Tibial artery (tissue), 4 donors: ENCODE measurements at regions not wholly inside any gene's neighbourhood (a gene's known extent, or its start where the extent isn't known, plus 50 kb on each side); places are given as distances from the start of the nearest gene placed in this dataset.

Experiments used
- DNase-seq, 2 donors: peaks; one replicate each; pipeline ENCODE4 v3.0.0-alpha.2; 2019
- H3K27ac ChIP-seq, 2 donors: fragments of 200-600 bp; sonication (generic) in 1 of 2; 1 replicate in 1 of 2; 2 replicates in 1 of 2; pipeline ENCODE4 v1.5.1; 2018 to 2019; ENCODE audit warnings: mild to moderate bottlenecking in 1 of 2
- H3K27me3 ChIP-seq, 2 donors: fragments of 200-600 bp; sonication (generic) in 1 of 2; one replicate each; pipeline versions ENCODE4 v1.5.1 to v1.6.0; 2016 to 2019
- H3K36me3 ChIP-seq, 3 donors: fragments of 200-600 bp; sonication (generic) in 2 of 3; one replicate each; pipeline ENCODE4 v1.5.1; 2016 to 2019; ENCODE audit warnings: mild to moderate bottlenecking in 2 of 3
- H3K4me1 ChIP-seq, 4 donors: fragments of 200-600 bp; sonication (generic) in 2 of 4; 1 replicate in 3 of 4; 2 replicates in 1 of 4; pipeline ENCODE4 v1.5.1; 2016 to 2019
- H3K4me3 ChIP-seq, 2 donors: fragments of 200-600 bp; sonication (generic) in 1 of 2; 1 replicate in 1 of 2; 2 replicates in 1 of 2; pipeline ENCODE4 v1.5.1; 2018 to 2019; ENCODE audit warnings: mild to moderate bottlenecking in 2 of 2
- H3K9me3 ChIP-seq, 3 donors: fragments of 200-600 bp; sonication (generic) in 1 of 3; one replicate each; pipeline ENCODE4 v1.5.1; 2016 to 2019
- intact Hi-C: fragments of 100-400 bp; cut with DNase I; formaldehyde crosslinking; loops from one replicate; pipeline ENCODE4 v1.15.0; 2023; ENCODE audit warnings: low total_unique reads
- TF ChIP-seq, protein P1 (sequence below), 2 experiments: fragments of 200-600 bp in 1 of 2; fragments of 450-650 bp in 1 of 2; IDR thresholded peaks; one replicate each; pipeline ENCODE4 v1.5.1; 2017 to 2019; ENCODE audit warnings: antibody characterized with exemption in 2 of 2, mild to moderate bottlenecking in 1 of 2, moderate library complexity in 1 of 2

DNA sequence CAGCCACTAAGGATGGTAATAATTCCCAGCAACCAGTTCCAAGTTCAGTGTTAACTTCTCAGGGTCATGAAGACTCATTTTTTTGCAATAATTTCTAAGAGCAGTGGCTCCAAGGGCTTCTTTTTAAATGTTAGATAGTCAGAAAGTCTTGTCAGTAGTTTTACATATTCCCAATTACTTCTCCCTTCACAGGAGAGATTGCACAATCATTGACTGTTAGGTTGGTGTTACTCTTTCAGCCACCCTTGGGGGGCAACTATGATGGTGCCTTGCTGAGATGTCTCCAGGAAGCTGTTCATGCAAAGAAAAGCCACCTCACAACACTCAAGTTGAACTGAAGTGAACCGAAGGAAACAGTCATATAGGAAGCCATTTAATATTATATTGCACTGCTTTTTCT lies 127.9 kb upstream of the DOCK10 start:
- DNase-seq: no peak
- no peaks in the 10 kb centered on the region for H3K36me3 ChIP-seq
- H3K4me3 ChIP-seq: no peak overlapping the region
- no peak overlapping the region for H3K27ac ChIP-seq
- no peaks in the 10 kb centered on the region for H3K4me1 ChIP-seq
- no peaks in the 10 kb centered on the region for H3K9me3 ChIP-seq
- TF ChIP-seq, protein P1, sequence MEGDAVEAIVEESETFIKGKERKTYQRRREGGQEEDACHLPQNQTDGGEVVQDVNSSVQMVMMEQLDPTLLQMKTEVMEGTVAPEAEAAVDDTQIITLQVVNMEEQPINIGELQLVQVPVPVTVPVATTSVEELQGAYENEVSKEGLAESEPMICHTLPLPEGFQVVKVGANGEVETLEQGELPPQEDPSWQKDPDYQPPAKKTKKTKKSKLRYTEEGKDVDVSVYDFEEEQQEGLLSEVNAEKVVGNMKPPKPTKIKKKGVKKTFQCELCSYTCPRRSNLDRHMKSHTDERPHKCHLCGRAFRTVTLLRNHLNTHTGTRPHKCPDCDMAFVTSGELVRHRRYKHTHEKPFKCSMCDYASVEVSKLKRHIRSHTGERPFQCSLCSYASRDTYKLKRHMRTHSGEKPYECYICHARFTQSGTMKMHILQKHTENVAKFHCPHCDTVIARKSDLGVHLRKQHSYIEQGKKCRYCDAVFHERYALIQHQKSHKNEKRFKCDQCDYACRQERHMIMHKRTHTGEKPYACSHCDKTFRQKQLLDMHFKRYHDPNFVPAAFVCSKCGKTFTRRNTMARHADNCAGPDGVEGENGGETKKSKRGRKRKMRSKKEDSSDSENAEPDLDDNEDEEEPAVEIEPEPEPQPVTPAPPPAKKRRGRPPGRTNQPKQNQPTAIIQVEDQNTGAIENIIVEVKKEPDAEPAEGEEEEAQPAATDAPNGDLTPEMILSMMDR (IDR thresholded peaks at IDR 0.05): no peak
- no peaks in the 10 kb centered on the region for H3K27me3 ChIP-seq
- intact Hi-C loops: no loop called here

DNA sequence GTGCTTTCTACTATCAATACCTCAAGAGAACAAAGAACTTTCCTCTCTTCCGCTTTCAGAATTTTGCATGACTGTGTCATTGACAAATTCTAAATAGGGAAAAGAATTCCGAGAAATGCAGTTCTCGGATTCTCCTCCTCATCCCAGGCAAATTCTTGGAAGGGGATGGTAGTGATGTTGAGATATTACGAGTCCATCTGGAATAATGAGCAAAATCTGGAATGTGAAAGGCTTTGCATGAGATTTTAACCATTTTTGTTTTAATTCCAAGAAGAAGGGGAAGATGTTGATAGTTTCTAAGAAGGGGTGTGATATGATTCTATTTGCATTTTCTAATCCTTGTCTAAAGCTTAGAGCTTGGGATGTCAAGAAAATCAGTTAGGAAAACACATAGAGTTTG lies 127.1 kb upstream of the DOCK10 start:
- Histone ChIP-seq H3K4me3 (no peak overlapping the region), H3K4me1 (no peaks in the 10 kb centered on the region), H3K27ac (no peak overlapping the region), H3K9me3 (no peaks in the 10 kb centered on the region), H3K36me3 (no peaks in the 10 kb centered on the region), H3K27me3 (no peaks in the 10 kb centered on the region)
- TF ChIP-seq, protein P1 (IDR thresholded peaks at IDR 0.05): no peak
- intact Hi-C loops: no loop called here
- DNase-seq: no peak

DNA sequence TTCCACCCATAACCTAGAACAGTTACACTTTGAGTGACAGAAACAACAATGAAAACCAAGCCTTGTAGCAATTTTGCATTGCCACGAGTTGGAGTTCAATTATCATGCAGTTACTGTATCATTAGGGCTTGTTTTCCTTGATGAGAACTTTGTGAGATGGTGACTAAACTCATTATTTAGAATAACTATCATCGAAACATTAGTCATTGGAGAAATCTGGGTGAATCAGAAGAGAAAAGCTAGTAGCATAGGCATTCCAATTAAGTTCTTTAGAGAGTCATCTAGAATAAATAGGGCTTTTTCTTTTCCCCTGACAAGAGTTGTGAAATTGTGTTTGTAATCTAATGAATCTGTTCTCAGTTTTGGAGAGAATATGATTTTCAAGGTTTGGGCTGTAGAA lies 122.8 kb upstream of the DOCK10 start:
- Histone ChIP-seq H3K4me3 (no peak overlapping the region), H3K9me3 (no peaks in the 10 kb centered on the region), H3K27me3 (no peaks in the 10 kb centered on the region), H3K36me3 (no peaks in the 10 kb centered on the region), H3K4me1 (no peaks in the 10 kb centered on the region), H3K27ac (no peak overlapping the region)
- TF ChIP-seq, protein P1 (IDR thresholded peaks at IDR 0.05): no peak
- no peak for DNase-seq
- intact Hi-C loops: no loop called here

DNA sequence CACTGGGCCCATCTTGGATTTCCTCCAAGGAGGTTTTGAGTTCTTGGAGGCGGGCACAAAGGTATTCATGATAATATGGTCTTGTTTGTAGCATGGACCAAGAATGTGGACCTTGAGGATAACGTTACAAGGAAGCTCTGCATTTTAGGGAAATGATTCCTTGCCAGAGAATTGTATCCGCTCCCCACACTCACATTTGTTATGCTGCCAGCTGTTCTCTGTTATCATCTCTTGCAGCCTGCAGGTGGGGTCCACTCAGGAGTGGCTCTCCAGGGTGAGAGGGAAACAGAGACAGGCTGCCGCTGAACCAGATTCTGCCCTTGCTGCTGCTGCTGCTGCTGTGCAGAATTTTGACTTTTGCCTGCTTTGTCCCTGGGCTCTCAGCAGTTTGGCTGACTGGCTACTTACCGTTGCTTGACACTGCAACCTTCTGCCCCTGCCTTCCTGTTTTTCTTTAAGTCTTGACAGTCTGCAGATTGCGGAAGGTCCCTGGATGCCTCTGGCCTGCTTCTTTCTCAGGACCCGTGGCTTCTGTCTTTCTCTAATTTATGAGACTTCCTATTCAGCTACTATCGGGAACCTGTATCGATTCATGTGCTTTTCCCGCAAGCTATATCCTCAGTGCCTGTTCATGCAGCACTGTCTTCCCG lies 122.3 kb upstream of the DOCK10 start:
- H3K4me1 ChIP-seq: no peaks in the 10 kb centered on the region
- TF ChIP-seq, protein P1 (IDR thresholded peaks at IDR 0.05): no peak
- H3K9me3 ChIP-seq: no peaks in the 10 kb centered on the region
- H3K4me3 ChIP-seq: no peak overlapping the region
- H3K36me3 ChIP-seq: no peaks in the 10 kb centered on the region
- no peak for DNase-seq
- no peak overlapping the region for H3K27ac ChIP-seq
- no peaks in the 10 kb centered on the region for H3K27me3 ChIP-seq
- intact Hi-C loops: no loop called here

DNA sequence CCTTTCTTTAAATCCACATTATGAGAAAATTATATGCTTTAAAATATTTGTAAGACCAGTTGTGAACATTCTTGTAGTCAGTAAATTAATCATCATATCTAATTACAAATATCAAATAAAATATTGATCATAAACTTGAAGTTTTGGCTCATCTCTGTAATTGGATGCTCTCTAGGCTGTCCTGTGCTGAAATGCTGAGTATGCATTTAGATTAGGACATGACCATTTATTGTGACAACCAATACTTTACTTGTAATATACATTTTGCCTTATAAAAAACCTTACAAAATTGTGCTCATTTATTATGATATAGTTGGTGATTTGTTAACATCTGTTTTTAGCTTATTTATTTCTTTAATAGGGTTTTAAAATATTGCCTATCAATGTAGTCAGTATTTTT lies 116.1 kb upstream of the DOCK10 start:
- no peaks in the 10 kb centered on the region for H3K9me3 ChIP-seq
- no peaks in the 10 kb centered on the region for H3K4me1 ChIP-seq
- no peak overlapping the region for H3K4me3 ChIP-seq
- H3K27ac ChIP-seq: no peak overlapping the region
- no peaks in the 10 kb centered on the region for H3K27me3 ChIP-seq
- TF ChIP-seq, protein P1 (IDR thresholded peaks at IDR 0.05): no peak
- no peaks in the 10 kb centered on the region for H3K36me3 ChIP-seq
- no peak for DNase-seq
- intact Hi-C loops: no loop called here
